GM19328 (cell line): ENCODE measurements at regions not wholly inside any gene's neighbourhood (a gene's known extent, or its start where the extent isn't known, plus 50 kb on each side); places are given as distances from the start of the nearest gene placed in this dataset.

Source experiments
- ATAC-seq: cut with Tn5 transposase; IDR thresholded peaks from one replicate; pipeline ENCODE4 v1.9.1; 2021; ENCODE audit warnings: mild to moderate bottlenecking, moderate library complexity; ENCODE audit not compliant: unreplicated experiment

DNA sequence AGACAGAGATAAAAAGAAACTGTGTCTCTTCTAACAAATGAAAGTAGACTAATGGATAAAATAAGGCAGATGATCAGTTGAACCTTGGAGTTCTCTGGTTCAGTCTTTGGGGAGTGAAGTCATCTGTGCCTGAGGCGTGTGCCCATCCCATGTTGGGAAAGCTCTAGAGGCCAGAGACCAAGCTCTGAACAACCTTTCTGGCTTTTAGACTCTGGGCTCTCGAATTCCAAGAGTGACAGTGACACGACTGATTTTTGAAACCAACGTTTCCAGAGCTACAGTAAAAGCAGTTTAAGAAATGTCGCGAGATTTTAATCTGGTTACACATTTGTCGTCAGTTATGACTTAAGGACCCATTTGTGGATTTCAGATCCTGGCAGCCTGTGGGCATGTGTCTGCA, 83.7 kb upstream of the APCDD1 start:
- no peak for ATAC-seq

DNA sequence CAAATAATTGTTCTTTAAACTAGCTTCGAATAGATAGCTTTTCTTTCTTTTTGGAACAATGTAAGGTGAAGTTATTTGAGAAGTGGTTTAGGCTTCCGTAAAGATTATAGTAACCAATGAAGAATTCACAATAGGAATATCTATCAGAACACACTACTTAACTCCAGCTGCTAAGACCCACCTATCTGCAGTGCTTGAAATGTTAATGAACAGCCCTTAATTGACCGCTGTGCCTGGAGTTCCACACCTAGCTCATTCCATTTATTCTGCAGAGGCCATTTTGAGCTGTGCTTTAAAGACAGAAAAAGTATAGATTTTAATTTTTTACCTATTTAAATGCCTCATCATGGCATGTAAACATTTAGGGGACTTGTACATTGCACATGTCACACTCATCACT, 83.3 kb upstream of the APCDD1 start:
- no peak for ATAC-seq

DNA sequence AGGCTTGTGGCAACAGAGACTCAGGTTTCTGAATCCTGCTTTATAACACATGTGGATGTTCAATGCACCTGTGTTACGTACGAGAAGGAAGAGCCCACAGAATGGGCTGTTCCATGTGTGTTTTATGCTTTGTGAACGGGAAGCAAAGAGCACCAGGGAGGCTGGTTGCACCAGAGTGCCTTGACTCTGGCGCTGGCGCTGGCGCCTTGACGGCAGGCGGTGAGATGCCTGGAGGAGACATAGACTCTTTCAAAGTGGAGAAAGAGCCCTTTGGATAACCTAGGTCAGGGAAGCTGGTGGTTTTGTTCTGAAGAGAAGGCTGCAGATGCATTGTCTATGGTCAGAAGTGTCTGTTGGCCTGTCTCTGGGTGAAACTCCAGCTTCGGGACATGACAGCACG, 80.2 kb upstream of the APCDD1 start:
- no peak for ATAC-seq

DNA sequence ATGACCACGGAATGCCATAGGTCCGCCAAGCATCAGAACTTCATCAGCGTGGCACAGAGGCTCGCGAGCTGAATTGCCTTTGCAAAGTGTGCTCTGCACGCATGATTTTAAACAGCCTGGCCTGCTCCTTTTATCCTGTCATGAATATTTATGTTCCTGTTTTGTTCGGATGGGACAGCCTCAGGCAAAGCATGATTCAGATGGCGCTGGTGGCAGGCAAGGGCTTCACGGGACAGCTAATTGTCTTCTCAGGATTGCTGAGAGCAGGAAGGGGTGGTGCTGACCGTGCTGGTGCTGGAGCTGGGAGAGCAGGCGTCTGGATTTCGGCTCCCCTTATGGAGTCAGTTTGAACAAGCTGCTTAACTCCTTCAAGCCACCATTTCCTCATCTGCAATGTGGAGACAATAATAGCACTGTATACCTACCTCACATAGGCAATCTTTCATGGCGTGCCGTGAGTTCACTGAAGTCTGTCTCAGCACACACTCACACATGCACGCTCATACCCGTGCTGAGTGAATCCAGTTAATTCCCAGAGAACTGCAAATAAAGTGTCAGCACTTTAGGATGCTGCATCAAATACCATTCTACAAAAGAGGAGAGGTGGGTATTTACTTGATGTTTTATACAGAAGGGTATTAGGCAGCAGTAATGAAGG, 79.7 kb upstream of the APCDD1 start:
- no peak for ATAC-seq

DNA sequence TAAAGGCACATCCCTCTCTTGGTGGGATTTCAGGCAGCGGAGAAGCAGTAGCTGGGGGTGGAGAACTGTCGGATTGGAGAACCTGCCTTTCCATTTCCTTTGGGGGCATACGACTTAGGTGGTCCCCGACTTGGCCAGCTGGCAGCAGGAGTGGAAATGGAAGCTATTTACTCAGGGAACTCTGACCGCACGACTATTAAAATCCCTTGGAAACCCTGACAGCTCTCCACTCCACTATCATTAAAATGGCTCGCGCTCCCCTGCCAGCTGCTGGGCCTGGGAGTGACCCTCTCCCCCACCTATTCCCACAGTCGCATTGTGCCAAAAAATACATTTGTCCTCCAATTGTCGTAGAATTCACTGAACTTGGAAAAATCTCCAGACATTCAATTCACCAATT, 77.7 kb upstream of the APCDD1 start:
- ATAC-seq: no peak

DNA sequence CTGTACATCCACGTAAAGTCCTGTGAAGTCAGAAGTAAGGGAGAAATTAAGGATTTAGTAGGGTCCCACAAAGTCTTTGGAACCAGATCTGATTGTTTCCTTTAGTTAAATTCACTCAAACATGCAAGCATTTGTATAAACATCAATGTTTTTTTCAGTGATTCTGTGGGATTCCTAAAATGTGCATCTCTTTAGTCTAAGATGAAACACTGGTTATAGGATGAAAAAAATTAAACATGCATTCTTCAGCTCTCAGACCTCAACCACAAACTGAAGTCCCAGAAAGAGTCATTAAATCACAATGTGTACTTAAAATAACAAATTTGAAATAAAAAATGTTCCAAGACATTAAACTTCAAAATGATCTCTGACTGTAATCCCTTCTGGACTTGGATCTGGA, 76.5 kb upstream of the APCDD1 start:
- no peak for ATAC-seq

DNA sequence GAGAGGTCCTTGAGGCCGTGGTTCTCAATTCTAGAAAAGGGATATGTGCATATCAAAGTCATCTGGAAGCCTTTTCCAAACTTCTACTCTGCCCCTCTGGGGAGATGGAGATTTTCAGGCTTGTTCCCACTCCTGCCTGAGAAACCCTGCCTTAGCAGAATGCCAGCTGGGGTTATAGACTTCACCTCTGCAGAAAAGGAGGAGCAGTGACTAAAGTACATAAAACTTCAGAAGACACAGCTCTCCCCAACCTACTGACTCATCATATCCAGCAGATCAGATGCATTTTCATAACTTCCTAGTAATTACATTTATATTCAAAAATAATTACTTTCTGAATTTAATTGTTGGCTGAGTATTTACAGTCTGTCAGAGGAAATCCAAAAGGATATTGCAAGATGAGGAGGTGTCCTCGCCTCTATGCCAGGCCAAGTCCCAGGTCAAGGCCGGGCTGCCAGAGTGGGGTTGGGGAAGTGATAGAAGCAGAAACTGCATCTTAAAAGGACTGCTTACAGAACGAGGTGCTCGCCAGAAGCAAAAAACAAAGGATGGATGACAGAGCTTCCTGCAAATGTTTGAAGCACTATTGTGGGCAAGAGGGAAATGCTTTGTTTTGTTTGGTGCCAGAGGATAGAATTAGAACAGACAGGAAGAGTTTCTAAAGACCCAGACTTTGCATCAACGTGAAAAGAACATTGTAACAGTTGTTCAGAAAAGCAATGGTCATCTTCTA, 75.6 kb upstream of the APCDD1 start:
- no peak for ATAC-seq

DNA sequence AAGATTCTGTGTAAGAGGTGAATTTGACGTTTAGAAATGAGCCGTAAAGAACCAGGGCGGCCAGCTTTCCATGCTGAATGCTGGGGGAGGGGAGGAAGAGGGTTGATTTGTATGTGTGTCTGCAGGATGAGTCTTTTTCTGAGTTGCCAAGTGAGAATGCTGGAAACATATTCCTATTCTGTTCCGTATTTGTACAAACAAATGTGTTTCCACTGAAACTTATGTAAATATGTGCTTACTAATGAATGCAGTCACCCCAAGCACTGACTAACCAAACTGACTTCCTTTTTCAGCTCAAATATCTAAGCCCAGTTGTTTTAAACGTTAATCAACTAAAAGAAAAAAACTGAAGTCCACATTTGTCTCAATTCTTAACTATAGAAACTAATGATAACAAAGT, 74.9 kb upstream of the APCDD1 start:
- ATAC-seq: no peak

DNA sequence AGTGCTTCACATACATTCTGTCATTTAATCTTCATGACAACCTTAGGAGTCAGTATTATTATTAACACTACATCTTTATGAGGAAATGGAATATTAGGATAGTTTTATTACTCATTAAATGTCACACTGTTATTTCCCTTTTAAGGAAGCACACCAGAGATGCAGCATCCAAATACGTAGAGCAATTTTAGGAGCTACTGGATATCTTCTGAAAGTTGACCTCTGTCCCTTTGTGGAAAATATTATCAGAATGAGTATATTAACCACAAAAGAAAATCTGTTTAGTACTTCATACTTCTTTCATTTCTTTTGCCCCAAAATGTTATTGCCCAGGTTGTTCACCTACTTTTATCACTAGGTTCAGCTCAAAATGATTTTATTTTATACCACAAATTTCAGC, 72.9 kb upstream of the APCDD1 start:
- no peak for ATAC-seq

DNA sequence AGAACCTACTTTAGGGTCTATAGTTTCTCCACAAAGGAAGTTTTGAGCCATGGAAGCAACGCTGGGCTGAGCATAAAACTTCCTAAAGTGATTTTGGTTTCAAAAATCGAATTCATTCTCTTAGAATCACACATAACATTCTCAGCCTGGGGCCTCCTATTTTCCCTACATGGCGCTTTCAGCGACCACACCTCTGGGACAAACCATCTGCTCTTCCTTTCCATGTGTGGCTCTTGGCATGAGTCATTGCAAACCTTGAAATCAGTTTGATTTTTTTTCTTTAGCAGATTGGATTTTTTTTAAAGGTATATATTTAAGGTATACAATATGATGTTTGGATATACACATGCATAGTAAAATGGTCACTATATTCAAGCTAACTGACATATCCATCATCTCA, 72.5 kb upstream of the APCDD1 start:
- no peak for ATAC-seq

DNA sequence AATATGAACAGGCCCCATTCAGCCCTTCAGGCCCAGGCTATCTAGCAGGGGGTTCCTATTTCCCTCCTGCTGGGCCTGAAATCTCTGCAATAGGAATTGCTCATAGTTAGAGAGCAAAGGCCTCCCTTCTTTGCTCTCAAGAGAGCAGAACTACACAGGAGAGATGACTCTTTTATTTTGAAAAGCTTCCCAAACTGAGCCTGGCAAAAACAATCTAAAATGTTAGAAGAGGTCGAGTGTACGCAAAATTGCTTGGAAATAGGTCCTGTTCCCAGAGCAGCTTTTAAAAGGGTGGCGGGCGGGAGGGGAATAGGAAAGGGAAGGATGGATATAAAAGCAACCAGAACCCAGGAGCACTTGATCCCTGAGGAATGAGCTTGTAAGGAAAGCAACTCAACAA, 68.4 kb upstream of the APCDD1 start:
- no peak for ATAC-seq

DNA sequence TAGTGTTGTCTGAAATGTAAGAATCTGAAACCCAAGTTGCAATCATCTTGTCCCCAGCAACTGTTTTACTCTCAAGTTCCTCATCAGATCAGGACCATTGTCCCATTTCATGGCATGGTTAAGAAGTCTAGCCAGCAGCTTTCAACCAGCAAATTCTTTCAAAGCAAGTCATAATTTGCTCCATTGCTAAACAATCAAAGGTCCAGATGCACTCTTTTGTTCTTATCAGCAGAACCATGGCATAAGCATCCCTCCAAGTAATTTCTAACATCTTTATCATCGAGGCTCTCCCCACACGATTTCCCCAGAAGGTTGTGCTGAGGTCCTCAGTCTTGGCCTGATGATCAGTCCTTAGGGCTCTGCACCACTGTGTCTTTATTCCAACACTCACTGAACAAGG, 67.5 kb upstream of the APCDD1 start:
- no peak for ATAC-seq

DNA sequence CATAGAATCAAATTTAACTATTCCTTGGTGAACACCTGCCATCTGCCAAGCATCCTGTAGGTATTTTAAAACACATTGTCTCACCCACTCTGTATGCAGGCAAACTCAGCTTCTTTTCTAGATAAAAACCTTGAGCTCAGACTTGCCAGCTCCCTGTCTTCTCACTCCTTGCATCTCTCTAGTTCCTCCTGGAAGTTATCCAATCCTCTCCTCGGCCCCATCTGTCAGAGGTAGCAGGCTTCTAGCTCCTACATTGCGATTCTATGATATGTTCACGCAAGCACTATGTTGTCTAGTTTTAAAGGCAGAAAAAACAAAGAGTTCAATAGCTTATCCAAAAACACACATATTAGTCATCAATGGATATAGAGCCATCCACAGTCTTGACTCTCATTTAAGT, 67.0 kb upstream of the APCDD1 start:
- ATAC-seq: no peak

DNA sequence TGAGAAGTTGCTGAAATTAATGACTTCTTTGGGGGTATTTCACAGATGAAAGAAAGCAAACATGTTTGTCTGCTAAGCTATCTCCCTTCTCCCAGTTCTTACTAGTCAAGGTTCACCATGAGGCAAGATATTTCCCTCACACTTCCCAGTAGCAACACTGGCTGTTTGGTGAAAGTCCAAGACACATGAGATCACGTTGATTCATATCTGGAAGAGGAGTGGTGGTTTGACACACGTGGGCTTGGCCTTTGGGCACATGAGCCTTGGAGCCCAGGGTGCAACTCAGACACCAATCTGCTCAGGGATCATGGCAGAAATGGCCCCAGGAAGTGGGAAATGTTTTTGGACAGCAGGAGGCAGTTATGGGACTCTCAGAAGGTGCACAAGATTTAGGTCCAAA, 66.1 kb upstream of the APCDD1 start:
- ATAC-seq: no peak

DNA sequence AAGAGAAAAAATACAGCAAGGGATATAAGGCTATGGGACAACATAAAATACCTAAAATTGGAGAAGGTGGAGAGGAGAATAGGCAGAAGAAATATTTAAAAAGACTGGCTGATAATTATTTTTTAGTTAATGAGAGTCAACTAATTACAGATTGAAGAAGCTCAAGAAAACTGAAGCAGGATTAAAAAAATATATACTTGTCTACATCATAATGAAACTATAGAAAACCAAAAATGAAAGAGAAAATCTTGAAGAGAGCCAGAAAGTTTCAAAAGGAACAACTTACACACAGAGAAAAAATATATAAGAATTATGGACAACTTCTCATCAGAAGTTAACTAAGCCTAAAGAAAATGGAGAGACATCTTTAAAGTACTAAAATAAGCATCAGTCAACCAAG, 62.9 kb upstream of the APCDD1 start:
- peak; percentile 70 for ATAC-seq

DNA sequence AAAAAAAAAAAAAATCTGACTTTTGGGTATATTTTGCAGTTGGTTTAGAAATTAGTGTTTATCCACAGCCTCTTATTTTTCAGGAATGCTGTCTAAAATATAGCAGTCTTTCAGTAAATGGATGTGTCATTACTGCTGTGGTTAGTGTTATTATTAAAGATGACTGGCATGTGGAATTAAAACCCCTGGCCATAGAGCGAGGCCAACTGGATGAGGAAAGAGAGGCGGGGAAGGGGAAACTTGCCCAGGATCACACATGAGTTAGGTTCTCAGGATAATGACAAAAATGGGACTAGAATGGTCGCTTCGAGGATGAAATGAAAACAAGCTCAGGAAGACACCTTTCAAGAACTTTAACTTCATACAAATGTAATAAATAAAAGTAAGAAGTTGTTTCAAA, 57.4 kb upstream of the APCDD1 start:
- no peak for ATAC-seq

DNA sequence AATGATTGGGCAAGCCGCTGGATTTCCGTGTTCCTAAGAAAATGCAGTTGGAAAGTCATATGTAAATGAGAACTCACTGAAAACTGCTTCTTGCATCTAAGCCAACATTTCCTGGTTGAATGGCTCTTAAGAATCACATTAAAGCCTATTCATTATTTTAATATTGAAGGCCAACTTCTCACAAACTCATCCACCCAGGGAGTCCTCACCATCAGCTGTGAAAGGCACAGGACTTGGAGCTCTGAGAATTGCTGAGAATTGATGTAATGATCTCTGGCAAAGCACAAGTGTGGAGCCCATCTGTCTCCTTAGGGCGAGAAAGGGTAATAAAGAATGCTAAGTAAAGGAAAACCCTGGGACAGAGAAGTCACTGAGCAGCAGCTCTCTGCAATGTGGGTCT, 55.9 kb upstream of the APCDD1 start:
- ATAC-seq: no peak

DNA sequence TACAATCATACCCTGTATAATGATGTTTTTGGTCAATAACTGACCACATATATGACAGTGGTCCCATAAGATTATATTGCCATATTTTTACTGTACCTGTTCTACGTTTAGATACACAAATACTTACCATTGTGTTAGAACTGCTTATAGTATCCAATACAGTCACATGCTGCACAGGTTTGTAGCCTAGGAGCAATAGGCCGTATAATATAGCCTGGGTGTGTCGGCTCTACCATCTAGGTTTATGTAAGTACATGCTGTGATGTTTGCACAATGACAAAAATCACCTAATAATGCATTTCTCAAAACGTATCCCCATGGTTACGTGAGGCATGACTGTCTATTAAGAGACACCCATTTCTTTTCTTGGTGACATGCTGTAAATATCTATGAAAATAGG, 55.0 kb upstream of the APCDD1 start:
- no peak for ATAC-seq

DNA sequence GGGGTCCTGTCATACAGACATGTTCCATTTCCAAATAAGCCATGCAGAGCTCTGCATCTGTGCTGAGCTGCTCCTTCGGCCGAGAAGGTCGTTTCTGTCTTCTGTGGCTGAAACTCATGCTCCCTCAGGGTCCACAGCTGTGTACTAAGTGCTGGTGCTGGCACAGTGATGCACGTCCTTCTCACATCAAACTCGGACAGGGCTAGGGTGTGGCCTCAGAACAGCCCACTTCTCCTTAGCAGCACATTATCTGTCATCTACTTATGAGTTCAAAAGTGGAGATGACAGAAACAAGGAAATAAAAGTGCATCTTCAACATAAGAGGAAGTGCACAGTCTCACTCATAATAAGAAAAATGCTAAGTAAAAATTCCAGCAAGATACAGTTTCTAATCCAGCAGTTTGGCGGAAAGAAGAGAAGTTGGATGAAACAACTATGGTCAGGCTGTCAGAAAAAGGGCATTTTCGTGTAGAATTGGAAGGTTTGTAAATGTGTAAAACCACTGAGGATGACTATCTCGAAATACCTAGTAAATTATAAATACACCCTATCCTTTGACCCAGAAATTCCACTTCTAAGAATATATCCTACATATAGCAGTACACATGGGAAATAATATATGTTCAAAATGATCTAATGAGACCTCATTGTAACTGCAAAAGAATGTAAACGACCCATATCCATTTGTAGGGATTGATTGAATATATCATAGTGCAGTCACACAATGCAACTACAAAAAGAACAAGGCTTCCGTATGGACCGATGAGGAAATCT, 53.7 kb upstream of the APCDD1 start:
- no peak for ATAC-seq

DNA sequence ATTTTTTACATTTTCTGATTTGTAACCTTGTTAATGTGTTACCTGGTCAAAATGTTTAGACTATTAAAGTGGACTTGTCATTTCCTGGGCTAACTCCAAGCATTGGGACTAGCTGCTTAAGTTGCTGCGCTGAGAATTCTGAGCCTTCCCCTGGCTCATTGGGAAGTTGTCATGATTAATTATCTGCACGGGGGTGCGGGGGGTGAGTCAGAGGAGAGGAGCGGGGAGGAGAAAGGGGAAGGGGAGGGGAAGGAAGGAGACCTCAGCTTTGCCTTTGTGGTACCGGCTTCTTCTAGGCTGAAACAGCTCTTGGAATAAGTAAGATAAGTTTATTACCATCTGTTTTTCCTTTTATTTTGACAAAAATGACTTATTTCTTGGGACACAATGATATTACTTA, 52.9 kb upstream of the APCDD1 start:
- no peak for ATAC-seq

DNA sequence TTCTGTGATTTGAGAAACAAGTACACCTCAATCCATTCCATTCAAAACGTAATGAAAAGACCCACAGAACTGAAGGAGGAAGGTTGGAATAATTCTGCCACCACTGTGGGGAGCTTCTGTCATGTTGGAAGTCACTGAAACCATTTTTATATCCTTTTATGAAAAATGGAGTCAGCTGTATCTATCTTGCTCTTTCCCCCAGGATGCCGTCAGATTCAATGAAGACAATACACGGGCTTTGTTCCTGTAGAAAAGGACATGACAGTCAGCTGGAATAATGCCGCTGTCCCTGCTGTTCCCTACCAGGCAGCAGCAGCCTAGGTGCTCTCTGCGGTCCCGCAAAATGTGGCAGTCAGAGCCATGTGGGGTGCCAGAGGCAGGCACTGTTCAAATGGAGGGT, 52.5 kb upstream of the APCDD1 start:
- no peak for ATAC-seq

DNA sequence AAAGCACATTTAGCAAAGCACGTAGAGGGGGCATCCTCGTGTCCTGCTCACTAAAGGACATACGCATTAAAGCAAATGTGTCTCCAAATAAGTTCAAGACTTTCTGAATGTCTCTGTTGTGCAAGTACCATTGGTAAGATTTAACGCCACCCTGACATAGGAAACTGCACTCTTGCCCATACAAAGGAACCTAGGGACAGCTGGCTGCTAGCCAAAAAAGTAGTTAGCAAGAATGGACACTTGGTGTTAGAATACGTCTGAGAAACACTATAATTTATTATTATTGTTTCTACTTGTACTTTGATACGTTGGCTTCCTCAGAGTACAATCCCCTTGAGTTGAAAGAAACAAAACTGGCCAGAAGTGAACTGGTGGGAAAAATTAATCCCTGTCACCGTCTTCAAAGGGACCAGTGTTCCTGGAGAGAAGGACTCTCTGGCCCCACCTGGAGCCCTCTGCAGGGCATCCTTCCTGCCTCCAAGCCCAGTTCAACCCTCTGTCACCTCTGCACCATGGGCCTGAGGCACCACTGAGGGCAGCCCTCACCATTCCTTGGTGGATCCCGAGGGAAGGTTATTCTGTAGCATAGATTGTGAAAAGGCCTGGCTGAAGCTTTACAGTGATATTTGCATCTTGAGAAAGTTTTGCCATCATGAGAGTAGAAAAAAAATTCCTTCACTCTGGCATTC, 51.4 kb upstream of the APCDD1 start:
- ATAC-seq: no peak
